Omental fat pad (tissue), 3 donors: ENCODE measurements at regions not wholly inside any gene's neighbourhood (a gene's known extent, or its start where the extent isn't known, plus 50 kb on each side); places are given as distances from the start of the nearest gene placed in this dataset.
"Not testable (repeated sequence)": the region's sequence is repeated elsewhere in the genome, so short reads cannot be mapped to it uniquely, and the experiment has no call there.

ENCODE experiments used
- ATAC-seq: fragments of 150-250 bp; one replicate; pipeline ENCODE4 v1.9.1; 2016; ENCODE audit warnings: mild to moderate bottlenecking, moderate library complexity; ENCODE audit not compliant: low FRiP score
- DNase-seq: peaks from one replicate; pipeline ENCODE4 v3.0.0-alpha.2; 2019; ENCODE audit warnings: low spot score
- TF ChIP-seq, protein P1 (sequence below), 3 donors: fragments of 450-650 bp; IDR thresholded peaks; one replicate each; pipeline ENCODE4 v1.5.1; 2016 to 2017; ENCODE audit warnings: antibody characterized with exemption in 3 of 3, mild to moderate bottlenecking in 3 of 3, moderate library complexity in 2 of 3

DNA sequence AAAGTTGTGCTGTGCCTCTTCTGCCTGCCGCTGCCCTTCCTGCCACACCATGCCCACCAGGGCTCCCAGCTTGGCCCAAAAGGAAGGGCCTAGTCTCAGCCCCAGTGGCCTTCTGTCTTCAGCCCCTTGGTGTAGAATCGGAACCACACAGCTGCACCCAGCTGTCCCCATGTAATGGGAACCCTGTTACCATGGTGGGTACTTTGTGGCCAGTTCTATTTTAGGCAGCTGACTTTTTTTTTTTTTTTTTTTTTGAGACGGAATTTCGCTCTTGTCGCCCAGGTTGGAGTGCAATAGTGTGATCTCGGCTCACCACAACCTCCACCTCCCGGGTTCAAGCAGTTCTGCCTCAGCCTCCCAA is 163.3 kb upstream of the GSE1 start:
- TF ChIP-seq, protein P1, sequence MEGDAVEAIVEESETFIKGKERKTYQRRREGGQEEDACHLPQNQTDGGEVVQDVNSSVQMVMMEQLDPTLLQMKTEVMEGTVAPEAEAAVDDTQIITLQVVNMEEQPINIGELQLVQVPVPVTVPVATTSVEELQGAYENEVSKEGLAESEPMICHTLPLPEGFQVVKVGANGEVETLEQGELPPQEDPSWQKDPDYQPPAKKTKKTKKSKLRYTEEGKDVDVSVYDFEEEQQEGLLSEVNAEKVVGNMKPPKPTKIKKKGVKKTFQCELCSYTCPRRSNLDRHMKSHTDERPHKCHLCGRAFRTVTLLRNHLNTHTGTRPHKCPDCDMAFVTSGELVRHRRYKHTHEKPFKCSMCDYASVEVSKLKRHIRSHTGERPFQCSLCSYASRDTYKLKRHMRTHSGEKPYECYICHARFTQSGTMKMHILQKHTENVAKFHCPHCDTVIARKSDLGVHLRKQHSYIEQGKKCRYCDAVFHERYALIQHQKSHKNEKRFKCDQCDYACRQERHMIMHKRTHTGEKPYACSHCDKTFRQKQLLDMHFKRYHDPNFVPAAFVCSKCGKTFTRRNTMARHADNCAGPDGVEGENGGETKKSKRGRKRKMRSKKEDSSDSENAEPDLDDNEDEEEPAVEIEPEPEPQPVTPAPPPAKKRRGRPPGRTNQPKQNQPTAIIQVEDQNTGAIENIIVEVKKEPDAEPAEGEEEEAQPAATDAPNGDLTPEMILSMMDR (IDR thresholded peaks at IDR 0.05): no peak
- ATAC-seq: no peak
- no peak for DNase-seq

DNA sequence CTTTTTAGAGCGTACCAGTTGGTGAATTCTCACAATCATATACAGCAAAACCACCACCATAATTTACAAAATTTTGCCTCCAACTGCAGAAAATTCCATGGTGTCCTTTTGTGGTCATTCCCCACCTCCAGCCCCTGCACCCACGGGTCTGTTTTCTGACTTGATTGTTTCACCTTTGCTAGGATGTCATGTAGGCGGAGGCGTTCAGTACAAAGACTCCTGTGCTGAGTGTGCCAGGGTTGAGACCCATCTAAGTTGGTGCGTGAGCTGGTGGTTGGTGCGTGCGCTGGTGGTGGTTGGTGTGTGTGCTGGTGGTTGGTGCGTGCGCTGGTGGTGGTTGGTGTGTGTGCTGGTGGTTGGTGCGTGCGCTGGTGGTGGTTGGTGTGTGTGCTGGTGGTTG is 162.0 kb upstream of the GSE1 start:
- DNase-seq, ATAC-seq: not testable (repeated sequence)

DNA sequence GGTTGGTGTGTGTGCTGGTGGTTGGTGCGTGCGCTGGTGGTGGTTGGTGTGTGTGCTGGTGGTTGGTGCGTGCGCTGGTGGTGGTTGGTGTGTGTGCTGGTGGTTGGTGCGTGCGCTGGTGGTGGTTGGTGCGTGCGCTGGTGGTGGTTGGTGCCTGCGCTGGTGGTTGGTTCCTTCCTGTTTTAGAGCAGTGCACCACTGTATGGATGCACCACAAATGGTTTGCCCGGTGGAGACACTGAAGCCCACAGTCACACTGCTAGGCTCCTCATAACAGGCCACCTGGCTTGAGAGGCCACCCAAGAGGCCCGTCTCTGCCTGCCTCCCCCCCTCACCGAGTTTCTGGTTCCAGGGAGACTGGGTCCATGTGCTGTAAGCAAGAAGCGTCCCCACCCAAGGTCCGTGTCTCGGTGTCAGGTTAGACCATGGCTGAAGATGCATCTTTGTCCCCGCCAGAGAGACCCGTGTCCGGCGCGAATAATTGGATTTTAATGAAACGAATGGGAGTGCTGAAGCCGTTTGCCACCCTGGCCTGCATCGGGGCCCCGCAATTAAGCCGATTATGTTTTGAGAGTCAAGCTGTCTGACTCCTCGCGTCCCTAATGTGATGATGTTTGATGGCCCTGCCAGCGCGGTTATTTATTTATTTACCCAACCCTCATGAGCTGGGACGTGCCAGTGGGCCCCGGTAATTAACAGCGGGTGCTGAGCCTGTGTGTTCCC is 161.3 kb upstream of the GSE1 start:
- DNase-seq (no peak), ATAC-seq (no peak)
- TF ChIP-seq, protein P1 (IDR thresholded peaks at IDR 0.05): no peak

DNA sequence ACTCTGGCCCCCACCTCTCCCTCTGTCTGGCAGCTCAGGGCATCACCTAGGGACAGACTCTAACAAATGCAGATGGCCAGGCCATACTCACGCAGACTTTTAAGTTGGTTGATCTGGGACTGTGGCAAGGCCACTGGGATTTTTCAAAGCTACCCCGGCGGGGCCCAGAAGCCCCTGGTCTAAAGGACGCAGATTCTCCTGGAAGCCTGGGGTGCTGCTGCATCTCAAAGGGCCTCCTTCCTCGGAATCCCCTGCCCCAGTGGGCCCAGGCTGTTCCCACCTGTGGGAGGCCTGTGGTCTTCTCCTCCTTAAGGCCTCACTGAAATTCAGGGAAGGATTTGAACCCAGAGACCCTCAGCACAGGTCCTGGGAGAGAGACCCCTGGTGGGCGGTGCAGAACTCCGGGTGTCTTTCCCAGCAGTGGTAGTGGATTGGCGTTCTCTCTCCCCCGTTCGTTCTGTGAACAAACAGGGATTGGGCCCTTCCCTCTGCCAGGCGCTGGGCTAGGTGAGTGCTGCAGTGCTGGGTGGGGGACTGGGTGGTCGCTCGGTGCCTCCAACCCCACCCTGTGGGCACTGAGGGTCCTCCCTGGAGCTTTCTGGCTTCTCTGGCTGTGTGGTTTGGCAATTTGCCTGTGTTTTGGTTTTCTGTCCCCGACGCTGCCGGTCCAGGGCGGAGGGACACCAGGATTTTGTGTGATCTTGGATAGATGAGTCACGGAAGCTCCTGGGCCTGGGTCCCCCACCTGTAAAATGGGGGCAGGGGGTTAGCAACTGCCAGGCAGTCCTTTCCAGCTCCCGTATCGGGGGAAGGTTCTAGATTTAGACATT is 160.5 kb upstream of the GSE1 start:
- DNase-seq (no peak), ATAC-seq (no peak)
- TF ChIP-seq, protein P1 (IDR thresholded peaks at IDR 0.05): no peak

DNA sequence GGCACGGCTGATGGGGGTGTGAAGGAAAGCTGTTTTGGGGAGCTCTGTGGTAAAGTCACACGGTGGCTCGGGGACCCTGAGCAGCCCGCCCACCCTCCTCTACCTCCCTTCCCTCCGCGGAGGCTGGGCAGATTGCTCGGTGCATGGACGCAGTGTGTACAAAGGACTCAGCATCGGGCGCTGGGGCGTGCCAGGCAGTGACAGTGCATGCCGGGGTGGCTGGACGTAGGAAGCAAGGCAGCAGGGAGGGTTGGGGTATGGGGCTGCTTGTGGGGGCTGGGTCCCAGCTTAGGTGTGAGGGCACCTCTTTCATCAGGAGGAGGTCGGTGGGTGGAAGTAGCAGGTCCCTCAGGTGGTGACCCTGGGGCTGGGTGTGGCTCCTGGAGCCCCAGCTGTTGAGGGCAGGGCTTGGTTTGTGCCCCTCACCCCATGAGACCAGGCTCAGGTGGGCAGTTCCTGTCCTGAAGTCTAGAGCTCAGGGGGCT is 159.9 kb upstream of the GSE1 start:
- TF ChIP-seq, protein P1 (IDR thresholded peaks at IDR 0.05): no peak
- DNase-seq (no peak), ATAC-seq (no peak)

DNA sequence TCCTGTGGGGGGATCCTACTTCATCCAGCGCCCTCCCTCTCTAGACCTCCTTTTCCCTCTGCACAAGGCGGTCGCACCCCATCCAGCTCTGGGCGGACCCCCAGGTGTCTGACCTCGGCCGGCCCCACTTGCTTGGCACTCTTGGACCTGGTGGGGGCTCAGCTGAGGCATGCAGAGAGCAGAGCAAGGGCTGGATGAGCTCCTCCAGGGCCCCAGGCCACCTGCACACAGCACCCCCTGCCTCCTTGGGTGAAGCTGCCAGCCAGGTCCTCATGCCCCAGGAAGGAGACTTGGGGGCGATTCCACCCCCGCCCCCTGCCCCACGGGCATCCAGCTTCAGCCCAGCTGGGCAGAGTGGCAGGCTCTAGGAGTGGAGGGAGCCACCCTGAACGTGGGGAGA is 159.4 kb upstream of the GSE1 start:
- TF ChIP-seq, protein P1 (IDR thresholded peaks at IDR 0.05): no peak
- DNase-seq (no peak), ATAC-seq (no peak)

DNA sequence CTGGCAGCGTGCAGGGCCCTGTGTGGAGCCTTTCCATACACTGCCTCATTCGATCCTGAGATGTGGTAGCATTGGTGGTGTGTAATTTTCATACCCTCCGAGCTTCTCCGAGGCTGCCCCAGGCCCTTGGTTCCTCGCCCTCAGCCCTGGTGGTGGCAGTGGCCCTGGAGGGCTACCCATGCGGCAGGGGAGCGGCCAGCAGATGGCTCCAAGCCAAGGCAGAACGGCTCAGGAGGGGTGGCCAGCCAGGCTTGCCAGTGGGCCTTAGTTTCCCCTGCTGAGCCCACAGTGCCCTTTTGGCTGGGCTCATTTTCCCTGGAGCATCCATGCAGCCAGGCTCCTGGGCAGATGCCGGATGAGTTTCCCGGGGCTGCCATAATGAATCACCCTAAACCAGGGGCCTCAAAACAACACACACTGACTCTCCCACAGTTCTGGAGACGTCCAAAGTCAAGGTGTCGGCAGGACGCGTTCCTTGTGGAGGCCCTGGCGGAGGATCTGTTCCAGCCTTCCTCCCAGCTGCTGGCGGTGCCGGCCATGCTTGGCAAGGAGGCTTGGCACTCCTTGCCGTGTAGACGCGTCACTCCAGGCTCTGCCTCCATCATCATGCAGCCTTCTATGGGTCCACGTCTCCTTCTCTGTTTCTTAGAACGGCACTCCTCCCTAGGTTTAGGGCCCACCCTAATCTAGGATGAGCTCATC is 158.8 kb upstream of the GSE1 start:
- no peak for DNase-seq
- TF ChIP-seq, protein P1 (IDR thresholded peaks at IDR 0.05): no peak
- ATAC-seq: no peak
